AG10803 (cell line): ENCODE measurements at regions not wholly inside any gene's neighbourhood (a gene's known extent, or its start where the extent isn't known, plus 50 kb on each side); places are given as distances from the start of the nearest gene placed in this dataset.
"Not testable (repeated sequence)": the region's sequence is repeated elsewhere in the genome, so short reads cannot be mapped to it uniquely, and the experiment has no call there.

Experiments
- DNase-seq: peaks from one replicate; pipeline ENCODE4 v3.0.0; 2010; ENCODE audit warnings: low read depth
- H3K4me3 ChIP-seq: 2 replicates; pipeline ENCODE4 v1.5.1; 2011; ENCODE audit warnings: mild to moderate bottlenecking, low read length, control low read depth
- TF ChIP-seq, protein P1 (sequence below): conservative IDR thresholded peaks from 2 replicates; pipeline ENCODE4 v1.5.1; 2011; ENCODE audit warnings: mild to moderate bottlenecking, low read length, control low read depth, inconsistent platforms

DNA sequence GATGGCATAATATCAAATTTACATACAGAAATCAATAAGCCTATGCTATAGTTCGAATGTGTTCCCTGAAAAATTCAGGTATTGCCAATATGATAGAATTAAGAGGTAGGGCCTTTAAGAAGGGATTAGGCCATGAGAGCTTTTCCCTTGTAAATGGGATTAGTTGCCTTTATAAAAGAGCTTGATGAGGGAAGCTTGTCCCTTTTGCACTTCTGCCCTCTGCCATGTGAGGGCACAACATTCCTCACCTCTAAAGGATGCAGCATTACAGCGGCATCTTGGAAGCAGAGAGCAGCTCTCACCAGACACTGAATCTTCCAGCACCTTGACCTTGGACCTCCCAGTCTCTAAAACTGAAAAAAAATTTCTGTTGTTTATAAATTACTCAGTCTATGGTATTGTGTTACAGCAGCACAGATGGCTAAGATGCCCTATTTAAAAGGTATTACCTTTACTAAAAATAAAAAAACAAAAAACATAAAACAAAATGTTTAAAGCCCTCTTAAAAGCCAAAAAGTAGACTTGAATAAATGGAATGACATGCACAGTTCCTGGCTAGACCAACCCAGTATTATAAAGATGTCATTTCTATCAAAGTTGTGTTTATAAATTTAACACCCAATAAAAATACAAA, 909.6 kb downstream of the REEP3 start:
- DNase-seq = peak; percentile 1
- TF ChIP-seq, protein P1, sequence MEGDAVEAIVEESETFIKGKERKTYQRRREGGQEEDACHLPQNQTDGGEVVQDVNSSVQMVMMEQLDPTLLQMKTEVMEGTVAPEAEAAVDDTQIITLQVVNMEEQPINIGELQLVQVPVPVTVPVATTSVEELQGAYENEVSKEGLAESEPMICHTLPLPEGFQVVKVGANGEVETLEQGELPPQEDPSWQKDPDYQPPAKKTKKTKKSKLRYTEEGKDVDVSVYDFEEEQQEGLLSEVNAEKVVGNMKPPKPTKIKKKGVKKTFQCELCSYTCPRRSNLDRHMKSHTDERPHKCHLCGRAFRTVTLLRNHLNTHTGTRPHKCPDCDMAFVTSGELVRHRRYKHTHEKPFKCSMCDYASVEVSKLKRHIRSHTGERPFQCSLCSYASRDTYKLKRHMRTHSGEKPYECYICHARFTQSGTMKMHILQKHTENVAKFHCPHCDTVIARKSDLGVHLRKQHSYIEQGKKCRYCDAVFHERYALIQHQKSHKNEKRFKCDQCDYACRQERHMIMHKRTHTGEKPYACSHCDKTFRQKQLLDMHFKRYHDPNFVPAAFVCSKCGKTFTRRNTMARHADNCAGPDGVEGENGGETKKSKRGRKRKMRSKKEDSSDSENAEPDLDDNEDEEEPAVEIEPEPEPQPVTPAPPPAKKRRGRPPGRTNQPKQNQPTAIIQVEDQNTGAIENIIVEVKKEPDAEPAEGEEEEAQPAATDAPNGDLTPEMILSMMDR = no peak; the same call in 1 of the 2 replicates
- no peak overlapping the region for H3K4me3 ChIP-seq

DNA sequence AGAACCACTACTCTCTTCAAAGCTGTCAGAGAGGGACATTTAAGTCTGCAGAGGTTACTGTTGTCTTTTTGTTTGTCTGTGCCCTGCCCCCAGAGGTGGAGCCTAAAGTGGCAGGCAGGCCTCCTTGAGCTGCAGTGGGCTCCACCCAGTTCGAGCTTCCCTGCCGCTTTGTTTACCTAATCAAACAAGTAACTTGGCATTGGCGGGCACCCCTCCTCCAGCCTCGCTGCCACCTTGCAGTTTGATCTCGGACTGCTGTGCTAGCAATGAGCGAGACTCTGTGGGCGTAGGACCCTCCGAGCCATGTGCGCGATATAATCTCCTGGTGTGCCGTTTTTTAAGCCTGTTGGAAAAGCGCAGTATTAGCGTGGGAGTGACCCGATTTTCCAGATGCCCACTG, 920.7 kb downstream of the REEP3 start:
- not testable (repeated sequence) for DNase-seq, H3K4me3 ChIP-seq

DNA sequence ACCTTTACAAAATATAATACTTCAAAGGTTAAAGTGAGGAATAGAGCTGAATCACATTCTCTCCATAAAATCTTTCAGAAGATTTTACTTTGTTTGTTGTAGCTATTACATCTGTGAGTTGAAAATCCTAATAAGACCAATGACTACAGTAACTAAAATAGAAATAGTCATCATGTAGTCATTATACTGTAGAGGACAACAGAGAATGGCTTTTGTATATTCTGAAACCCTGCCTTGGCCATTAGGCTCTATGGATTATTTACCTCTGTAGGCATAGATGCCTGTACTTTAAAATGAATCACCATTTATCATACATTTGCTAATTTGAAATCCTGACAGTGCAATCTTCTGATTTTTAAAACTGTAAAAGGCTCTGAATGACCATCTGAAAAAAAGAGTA, 923.0 kb downstream of the REEP3 start:
- H3K4me3 ChIP-seq = no peak overlapping the region
- TF ChIP-seq, protein P1 = no peak
- DNase-seq = no peak

DNA sequence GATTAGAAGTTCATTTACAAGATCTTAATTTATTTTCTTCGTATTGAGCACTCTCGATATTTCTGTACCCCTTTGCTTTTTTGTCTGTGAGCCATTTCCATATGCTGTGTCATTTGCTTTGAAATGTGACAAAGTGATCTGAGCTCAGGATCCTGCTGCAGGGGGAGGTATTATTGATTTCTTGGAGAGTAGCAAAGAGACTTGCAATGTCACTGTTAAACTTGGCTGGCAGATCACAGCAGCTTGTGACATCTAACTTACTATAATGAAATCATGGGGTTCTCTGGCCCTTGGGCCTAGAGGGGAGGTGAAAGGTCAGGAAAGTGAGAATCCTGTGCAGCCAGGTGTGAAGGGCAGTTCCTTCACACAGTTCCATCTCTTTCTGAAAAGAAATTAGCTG, 923.4 kb downstream of the REEP3 start:
- no peak overlapping the region for H3K4me3 ChIP-seq
- no peak for DNase-seq
- TF ChIP-seq, protein P1 = no peak

DNA sequence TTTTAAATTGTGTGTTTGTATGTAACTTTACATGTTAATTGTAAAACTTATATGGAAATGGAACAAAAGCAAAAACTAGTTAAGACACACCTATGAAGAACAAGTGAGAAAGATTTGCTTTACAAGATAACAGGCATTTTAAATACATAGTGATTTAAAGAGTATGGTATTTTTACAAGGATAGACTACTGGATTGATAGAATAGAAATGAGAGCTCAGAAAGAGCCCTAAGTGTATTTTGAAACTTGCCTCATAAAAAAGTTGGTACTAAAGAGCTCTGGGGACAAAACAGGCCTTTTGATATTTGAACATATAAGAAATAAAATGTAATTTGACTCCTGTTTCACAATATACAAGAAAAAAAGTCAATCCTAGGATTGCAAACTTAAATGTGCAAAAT, 928.4 kb downstream of the REEP3 start:
- no peak for DNase-seq
- H3K4me3 ChIP-seq = no peak overlapping the region
- TF ChIP-seq, protein P1 = no peak

DNA sequence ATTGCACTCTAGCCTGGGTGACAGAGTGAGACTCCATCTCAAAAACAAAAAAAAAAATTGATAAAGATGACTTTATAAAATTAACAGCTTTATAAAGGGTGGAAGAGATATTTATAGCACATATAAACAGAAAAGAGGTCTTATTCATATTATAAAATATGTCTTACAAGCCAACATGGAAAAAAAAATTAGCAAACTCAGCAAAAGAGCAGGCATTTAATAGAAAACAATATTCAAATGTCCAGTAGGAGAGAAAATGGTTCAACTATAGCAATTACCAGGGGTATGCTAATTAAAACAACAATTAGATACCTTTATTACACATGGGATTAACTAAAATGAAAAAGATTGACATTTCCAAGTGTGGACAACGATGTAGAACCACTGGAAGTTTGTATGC, 929.1 kb downstream of the REEP3 start:
- no peak overlapping the region for H3K4me3 ChIP-seq
- no peak for DNase-seq
- TF ChIP-seq, protein P1 = no peak

DNA sequence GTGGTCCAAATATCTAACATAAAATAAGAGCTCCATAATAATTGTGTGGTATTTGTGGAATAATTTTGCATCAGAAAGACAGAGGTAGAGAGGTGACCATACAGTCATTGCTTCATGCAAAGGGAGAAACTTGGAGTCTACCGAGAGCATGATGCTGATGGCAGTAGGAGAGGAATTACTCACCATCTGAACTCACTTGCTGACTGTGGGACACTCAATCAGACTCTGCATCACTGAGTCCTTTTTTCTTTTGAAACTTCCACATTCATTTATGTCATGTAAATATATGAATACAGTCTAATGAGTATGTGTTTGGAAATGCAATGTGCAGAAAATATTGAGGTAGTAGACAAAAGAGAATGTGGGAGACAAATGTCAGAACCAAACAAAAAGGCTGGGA, 933.8 kb downstream of the REEP3 start:
- no peak overlapping the region for H3K4me3 ChIP-seq
- no peak for DNase-seq
- TF ChIP-seq, protein P1 = no peak

DNA sequence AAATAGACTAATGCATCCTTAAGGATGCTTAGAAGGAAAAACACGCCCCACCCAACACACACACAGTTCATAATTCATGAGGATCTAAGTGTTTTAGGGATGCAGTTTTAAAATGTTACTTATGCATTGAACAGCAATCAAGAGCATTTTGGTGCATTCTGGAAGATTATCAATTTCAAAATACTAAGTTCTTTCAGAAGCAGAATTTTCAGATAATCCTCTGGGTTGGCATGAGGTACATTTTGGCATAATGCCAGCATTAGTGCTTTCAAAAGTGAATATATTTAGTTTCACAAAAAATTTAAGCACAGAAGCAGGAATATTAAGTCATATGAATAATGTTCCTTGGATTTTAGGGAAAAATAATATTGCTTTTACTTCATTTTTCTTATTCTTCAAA, 937.1 kb downstream of the REEP3 start:
- no peak overlapping the region for H3K4me3 ChIP-seq
- no peak for DNase-seq
- TF ChIP-seq, protein P1 = no peak
